Mesothelial cell of epicardium (in vitro differentiated cells): ENCODE measurements at regions not wholly inside any gene's neighbourhood (a gene's known extent, or its start where the extent isn't known, plus 50 kb on each side); places are given as distances from the start of the nearest gene placed in this dataset.

ENCODE experiments used
- DNase-seq, 2 experiments: peaks; one replicate each; pipeline ENCODE4 v3.0.0; 2021; ENCODE audit warnings: low spot score in 2 of 2; ENCODE audit not compliant: unreplicated experiment in 2 of 2
- H3K27ac Mint-ChIP-seq: 2 replicates; pipeline ENCODE4 v1.8.0; 2021; ENCODE audit warnings: mixed read lengths
- H3K27me3 Mint-ChIP-seq: 2 replicates; pipeline ENCODE4 v1.8.0; 2021; ENCODE audit warnings: low read depth, mixed read lengths
- H3K36me3 Mint-ChIP-seq: 2 replicates; pipeline ENCODE4 v1.8.0; 2021; ENCODE audit warnings: mixed read lengths
- H3K4me1 Mint-ChIP-seq: 2 replicates; pipeline ENCODE4 v1.8.0; 2021; ENCODE audit warnings: mixed read lengths
- H3K4me3 Mint-ChIP-seq: 2 replicates; pipeline ENCODE4 v1.8.0; 2021; ENCODE audit warnings: mild to moderate bottlenecking, moderate library complexity, mixed read lengths
- H3K9me3 Mint-ChIP-seq: 2 replicates; pipeline ENCODE4 v1.8.0; 2021; ENCODE audit warnings: mixed read lengths
- TF ChIP-seq, protein P1 (sequence below): fragments of 200-600 bp; sonication (generic); IDR thresholded peaks from one replicate; pipeline ENCODE4 v1.5.0; 2021; ENCODE audit warnings: antibody characterized with exemption; ENCODE audit not compliant: unreplicated experiment

DNA sequence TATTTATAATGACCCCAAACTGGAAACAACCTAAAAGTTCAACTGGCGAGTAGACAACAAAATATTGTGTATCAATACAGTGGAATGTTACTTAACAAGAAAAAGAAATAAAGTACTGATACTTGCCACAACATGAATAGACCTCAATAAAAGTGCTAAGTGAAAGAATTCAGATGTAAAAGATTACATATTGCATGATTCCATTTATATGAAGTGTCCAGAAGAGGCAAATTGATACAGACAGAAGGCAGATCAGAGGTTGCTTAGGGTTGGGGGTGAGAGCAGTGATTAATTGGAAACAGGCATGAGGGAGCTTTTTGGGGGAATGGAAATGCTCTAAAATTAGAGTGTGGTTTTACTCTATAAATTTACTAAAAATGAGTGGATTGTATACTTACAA, 183.3 kb downstream of the SATB1 start:
- Mint-ChIP-seq H3K4me3 (no peak overlapping the region), H3K27ac (no peak overlapping the region), H3K27me3 (no peaks in the 10 kb centered on the region), H3K9me3 (no peaks in the 10 kb centered on the region), H3K36me3 (no peaks in the 10 kb centered on the region), H3K4me1 (peaks cover 10% of the 10 kb centered on the region)
- TF ChIP-seq, protein P1, sequence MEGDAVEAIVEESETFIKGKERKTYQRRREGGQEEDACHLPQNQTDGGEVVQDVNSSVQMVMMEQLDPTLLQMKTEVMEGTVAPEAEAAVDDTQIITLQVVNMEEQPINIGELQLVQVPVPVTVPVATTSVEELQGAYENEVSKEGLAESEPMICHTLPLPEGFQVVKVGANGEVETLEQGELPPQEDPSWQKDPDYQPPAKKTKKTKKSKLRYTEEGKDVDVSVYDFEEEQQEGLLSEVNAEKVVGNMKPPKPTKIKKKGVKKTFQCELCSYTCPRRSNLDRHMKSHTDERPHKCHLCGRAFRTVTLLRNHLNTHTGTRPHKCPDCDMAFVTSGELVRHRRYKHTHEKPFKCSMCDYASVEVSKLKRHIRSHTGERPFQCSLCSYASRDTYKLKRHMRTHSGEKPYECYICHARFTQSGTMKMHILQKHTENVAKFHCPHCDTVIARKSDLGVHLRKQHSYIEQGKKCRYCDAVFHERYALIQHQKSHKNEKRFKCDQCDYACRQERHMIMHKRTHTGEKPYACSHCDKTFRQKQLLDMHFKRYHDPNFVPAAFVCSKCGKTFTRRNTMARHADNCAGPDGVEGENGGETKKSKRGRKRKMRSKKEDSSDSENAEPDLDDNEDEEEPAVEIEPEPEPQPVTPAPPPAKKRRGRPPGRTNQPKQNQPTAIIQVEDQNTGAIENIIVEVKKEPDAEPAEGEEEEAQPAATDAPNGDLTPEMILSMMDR, result no peak
- DNase-seq, result no peak

DNA sequence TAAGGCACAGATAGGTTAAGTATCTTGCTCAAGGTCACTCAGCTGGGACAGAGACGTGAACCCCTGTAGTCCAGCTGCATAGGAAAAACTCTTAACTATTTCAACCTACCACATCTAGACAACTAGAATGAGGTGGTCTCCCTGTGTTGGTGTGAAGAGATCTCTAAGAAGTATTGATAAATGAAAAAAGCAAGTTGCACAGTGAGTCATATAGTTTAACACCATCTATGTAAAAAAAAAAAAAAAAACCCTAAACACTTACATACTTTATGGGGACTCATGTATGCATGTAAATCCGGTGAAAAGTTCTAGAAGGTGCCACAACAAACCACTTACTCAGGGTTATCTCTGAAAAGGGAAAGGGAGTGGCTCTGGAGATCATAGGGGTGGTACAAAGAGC, 185.5 kb downstream of the SATB1 start:
- TF ChIP-seq, protein P1, result no peak
- Mint-ChIP-seq H3K4me1 (peaks cover 15% of the 10 kb centered on the region), H3K36me3 (no peaks in the 10 kb centered on the region), H3K27me3 (no peaks in the 10 kb centered on the region), H3K9me3 (no peaks in the 10 kb centered on the region), H3K4me3 (no peak overlapping the region), H3K27ac (no peak overlapping the region)
- no peak for DNase-seq

DNA sequence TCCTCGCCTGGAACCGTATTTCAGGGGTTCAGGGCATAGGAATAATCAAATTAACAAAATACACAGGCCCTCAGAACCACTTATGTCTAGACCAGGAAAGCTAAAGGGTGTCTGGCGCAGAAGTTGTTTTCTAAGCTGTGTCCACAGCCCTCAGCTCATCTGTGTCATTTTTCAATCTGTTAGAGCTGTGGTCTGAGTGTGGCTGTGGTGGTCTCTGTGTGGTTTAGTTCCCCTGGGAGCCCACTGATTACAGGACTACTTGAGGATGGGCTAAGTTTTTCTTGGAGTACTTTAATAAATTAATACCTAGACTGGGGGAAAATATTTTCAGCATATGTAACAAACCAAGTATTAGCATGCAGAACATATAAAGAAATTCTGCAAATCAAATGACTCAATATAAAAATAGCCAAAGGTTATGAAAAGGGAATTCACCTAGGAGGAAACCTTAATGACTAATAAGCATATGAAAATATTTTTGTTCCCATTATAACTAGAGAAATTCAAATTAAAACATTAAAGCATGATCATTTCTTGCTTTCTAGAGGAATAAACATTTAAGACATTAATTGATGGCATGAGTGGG, 186.3 kb downstream of the SATB1 start:
- Mint-ChIP-seq H3K4me1 (peaks cover 23% of the 10 kb centered on the region), H3K27me3 (no peaks in the 10 kb centered on the region), H3K27ac (no peak overlapping the region), H3K36me3 (no peaks in the 10 kb centered on the region), H3K9me3 (no peaks in the 10 kb centered on the region), H3K4me3 (no peak overlapping the region)
- no peak for DNase-seq
- TF ChIP-seq, protein P1, result no peak

DNA sequence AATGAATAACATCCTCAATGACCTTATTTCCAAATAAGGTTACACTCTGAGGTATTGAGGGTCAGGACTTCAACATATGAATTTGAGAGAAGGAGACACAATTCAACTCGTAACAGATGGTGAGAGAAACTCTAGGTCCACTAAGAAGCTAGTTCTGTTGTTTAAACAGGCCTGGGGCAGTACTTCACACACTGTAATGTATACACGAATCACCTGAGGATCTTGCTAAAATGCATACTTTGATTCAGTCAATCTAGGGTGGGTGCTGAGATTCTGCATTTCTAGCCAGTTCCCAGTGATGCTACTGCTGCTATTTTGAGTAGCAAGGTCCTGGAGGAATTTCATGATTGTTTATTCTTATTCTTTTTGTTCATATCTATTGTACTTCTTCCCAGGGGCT, 186.8 kb downstream of the SATB1 start:
- TF ChIP-seq, protein P1, result no peak
- Mint-ChIP-seq H3K4me1 (peaks cover 27% of the 10 kb centered on the region), H3K36me3 (no peaks in the 10 kb centered on the region), H3K27ac (no peak overlapping the region), H3K9me3 (no peaks in the 10 kb centered on the region), H3K4me3 (no peak overlapping the region), H3K27me3 (no peaks in the 10 kb centered on the region)
- DNase-seq, result no peak

DNA sequence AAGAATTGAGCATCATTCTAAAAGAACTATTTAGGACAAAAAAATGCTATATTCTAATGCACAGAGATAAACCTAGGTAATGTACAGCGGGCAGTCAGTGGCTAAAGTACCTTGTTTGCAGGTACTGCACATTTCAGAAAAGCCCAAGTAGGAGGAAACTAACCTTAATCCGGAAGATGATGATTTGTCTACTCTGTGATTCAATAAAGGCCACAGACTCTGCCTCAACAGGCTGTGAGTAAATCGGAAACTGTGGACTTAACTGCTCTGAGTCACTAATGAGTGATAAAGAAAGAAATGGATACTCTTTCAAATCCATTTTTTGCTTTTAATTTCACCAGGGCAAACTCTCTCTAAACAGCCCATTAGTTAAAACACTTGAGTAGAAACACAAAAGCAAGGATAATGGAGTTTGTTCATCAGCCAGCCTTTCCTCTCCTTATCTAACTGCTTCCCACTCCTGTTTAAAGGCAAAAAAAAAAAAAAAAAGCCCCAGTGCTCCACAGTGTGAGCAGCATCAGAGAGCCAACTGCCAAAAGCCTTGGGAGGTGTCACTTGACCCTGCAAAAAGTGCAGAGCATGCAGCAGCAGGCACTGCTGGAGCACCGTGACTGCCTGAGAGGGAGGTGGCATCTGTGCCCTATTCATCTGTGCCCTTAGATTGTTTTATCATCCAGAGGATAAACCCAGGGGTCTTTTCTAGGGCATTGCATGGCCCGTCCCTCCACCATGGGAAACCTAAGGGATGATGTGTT, 187.7 kb downstream of the SATB1 start:
- Mint-ChIP-seq H3K27me3 (no peaks in the 10 kb centered on the region), H3K4me1 (peaks cover 36% of the 10 kb centered on the region), H3K36me3 (no peaks in the 10 kb centered on the region), H3K4me3 (no peak overlapping the region), H3K9me3 (no peaks in the 10 kb centered on the region), H3K27ac (no peak overlapping the region)
- TF ChIP-seq, protein P1, result no peak
- no peak for DNase-seq
